Type B pancreatic cell (in vitro differentiated cells): ENCODE measurements at regions not wholly inside any gene's neighbourhood (a gene's known extent, or its start where the extent isn't known, plus 50 kb on each side); places are given as distances from the start of the nearest gene placed in this dataset.

ENCODE experiments used
- DNase-seq: peaks from one replicate; pipeline ENCODE4 v3.0.0; 2021; ENCODE audit warnings: mixed read lengths; ENCODE audit not compliant: unreplicated experiment; ENCODE audit errors: extremely low spot score
- H3K27ac Mint-ChIP-seq: 2 replicates; pipeline ENCODE4 v1.8.0; 2021; ENCODE audit warnings: mild to moderate bottlenecking, mixed read lengths
- H3K27me3 Mint-ChIP-seq: 2 replicates; pipeline ENCODE4 v1.8.0; 2021; ENCODE audit warnings: mixed read lengths
- H3K36me3 Mint-ChIP-seq: 2 replicates; pipeline ENCODE4 v1.8.0; 2021; ENCODE audit warnings: mixed read lengths
- H3K4me1 Mint-ChIP-seq: one replicate; pipeline ENCODE4 v1.8.0; 2021; ENCODE audit warnings: mixed read lengths; ENCODE audit not compliant: unreplicated experiment
- H3K4me3 Mint-ChIP-seq: 2 replicates; pipeline ENCODE4 v1.8.0; 2021; ENCODE audit warnings: mild to moderate bottlenecking, mixed read lengths
- H3K9me3 Mint-ChIP-seq: 2 replicates; pipeline ENCODE4 v1.8.0; 2021; ENCODE audit warnings: mixed read lengths
- CTCF ChIP-seq: fragments of 200-600 bp; sonication (generic); conservative IDR thresholded peaks from 2 replicates; pipeline ENCODE4 v1.5.0; 2021; ENCODE audit warnings: antibody characterized with exemption, mild to moderate bottlenecking

- no peak for TF ChIP-seq CTCF
- H3K4me3 Mint-ChIP-seq: no peak overlapping the region
- H3K36me3 Mint-ChIP-seq: no peaks in the 10 kb centered on the region
- no peaks in the 10 kb centered on the region for H3K9me3 Mint-ChIP-seq
- DNase-seq: no peak
- H3K27me3 Mint-ChIP-seq: peaks cover 58% of the 10 kb centered on the region
- H3K4me1 Mint-ChIP-seq: no peaks in the 10 kb centered on the region
- no peak overlapping the region for H3K27ac Mint-ChIP-seq
These were observed 492.3 kb downstream of the NPIPA7 start for GRCh38 chr16:16871196-16871595.

DNA sequence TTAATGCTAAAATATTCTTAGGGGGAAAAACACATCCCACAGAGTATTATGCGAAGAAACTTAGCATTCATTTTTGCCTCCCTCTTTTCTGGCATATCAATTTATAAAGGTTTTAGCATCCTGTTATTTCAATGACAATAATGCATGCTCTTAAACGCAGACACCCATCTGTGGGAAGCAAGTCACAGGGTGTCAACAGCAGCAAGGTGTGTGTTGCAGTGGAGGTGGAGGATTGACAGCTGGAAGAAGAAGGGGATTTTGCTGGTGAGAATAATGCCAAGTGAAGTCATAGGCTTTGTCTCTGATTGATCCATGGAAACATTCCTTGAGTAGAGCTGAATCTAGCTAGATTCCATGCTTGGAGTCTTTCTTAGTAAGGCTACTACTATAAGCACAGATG, 498.1 kb downstream of the NPIPA7 start:
- no peaks in the 10 kb centered on the region for H3K4me1 Mint-ChIP-seq
- TF ChIP-seq CTCF: no peak
- H3K9me3 Mint-ChIP-seq: no peaks in the 10 kb centered on the region
- H3K36me3 Mint-ChIP-seq: no peaks in the 10 kb centered on the region
- no peak overlapping the region for H3K4me3 Mint-ChIP-seq
- H3K27me3 Mint-ChIP-seq: peaks cover 69% of the 10 kb centered on the region
- H3K27ac Mint-ChIP-seq: no peak overlapping the region
- no peak for DNase-seq

DNA sequence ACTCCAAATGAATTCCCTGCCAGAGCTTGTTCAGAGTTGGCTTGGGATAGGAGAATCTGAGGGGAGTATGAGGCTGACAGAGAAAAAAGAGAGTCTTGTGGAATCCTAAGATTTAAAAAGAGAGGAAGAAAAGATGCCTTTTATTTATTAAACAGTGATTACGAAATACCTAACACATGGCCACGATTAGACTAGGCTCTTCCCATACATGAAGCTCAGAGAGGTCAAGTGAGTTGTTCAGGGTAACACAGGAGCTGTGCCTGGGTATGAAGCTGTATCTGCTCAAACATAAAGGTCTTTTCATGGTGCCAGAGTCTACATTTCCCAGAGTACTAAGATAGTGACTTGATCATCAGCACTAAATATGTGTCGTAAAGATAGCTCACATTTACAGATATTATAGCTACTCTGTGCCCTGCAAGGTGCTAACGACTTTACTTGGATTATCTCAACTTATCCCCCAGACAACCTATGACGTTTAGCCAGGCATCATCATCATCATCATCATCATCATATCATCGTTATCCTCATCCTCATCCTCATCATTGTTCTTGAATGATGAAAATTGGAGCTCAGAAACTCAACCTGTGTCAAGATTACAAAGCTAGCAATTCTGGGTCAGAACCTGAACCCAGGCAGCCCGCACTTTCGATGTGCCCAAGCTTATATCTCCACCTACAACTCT, 500.8 kb downstream of the NPIPA7 start:
- Mint-ChIP-seq H3K9me3 (no peaks in the 10 kb centered on the region), H3K4me1 (no peaks in the 10 kb centered on the region)

GRCh38 chr16:16881814-16882213, 502.9 kb downstream of the NPIPA7 start:
- Mint-ChIP-seq H3K9me3 (no peaks in the 10 kb centered on the region), H3K27ac (no peak overlapping the region), H3K4me1 (no peaks in the 10 kb centered on the region), H3K4me3 (no peak overlapping the region), H3K27me3 (peaks cover 54% of the 10 kb centered on the region), H3K36me3 (no peaks in the 10 kb centered on the region)
- no peak for DNase-seq
- peak; percentile 28 for TF ChIP-seq CTCF

More for the DNA sequence above, 500.8 kb downstream of the NPIPA7 start:
- no peak overlapping the region for H3K4me3 Mint-ChIP-seq
- no peaks in the 10 kb centered on the region for H3K36me3 Mint-ChIP-seq
- TF ChIP-seq CTCF: no peak
- no peak for DNase-seq
- peaks cover 63% of the 10 kb centered on the region for H3K27me3 Mint-ChIP-seq
- H3K27ac Mint-ChIP-seq: no peak overlapping the region

GRCh38 chr16:16882766-16883165, 503.8 kb downstream of the NPIPA7 start:
- TF ChIP-seq CTCF: no peak
- H3K27me3 Mint-ChIP-seq: peaks cover 49% of the 10 kb centered on the region
- DNase-seq: no peak
- no peaks in the 10 kb centered on the region for H3K36me3 Mint-ChIP-seq
- no peaks in the 10 kb centered on the region for H3K9me3 Mint-ChIP-seq
- no peak overlapping the region for H3K27ac Mint-ChIP-seq
- H3K4me1 Mint-ChIP-seq: no peaks in the 10 kb centered on the region
- H3K4me3 Mint-ChIP-seq: no peak overlapping the region

DNA sequence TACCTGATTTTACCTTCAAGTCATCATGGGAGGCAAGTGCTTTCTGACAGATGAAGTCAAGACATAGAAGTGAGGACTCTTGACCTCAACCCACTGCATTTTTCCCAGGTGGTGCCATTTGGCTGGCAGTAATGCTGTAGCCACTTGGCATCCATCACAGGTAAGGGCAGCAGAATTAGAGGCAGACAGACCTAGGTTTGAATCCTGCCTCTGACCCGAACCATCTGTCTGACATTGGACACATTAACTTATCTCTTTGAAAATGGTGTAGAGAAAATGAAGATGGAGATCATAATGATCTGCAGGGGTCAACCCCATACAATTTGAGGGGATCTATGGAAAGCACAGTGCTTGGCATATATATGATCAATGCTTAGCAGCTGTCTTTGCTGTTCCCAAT, 505.5 kb downstream of the NPIPA7 start:
- H3K9me3 Mint-ChIP-seq: no peaks in the 10 kb centered on the region
- H3K36me3 Mint-ChIP-seq: no peaks in the 10 kb centered on the region
- peaks cover 39% of the 10 kb centered on the region for H3K27me3 Mint-ChIP-seq
- H3K4me1 Mint-ChIP-seq: no peaks in the 10 kb centered on the region
- no peak for TF ChIP-seq CTCF
- no peak for DNase-seq
- no peak overlapping the region for H3K27ac Mint-ChIP-seq
- H3K4me3 Mint-ChIP-seq: no peak overlapping the region
